DMS114 treated with DMSO at 0.1 percent for 48 hours (cell line): ENCODE measurements at regions not wholly inside any gene's neighbourhood (a gene's known extent, or its start where the extent isn't known, plus 50 kb on each side); places are given as distances from the start of the nearest gene placed in this dataset.
"Not testable (repeated sequence)": the region's sequence is repeated elsewhere in the genome, so short reads cannot be mapped to it uniquely, and the experiment has no call there.

Experiments
- DNase-seq: peaks from one replicate; lab custom pipeline; 2025; ENCODE audit not compliant: unreplicated experiment; lab: John Stamatoyannopoulos, UW

- no peak for DNase-seq
These were observed 248.1 kb upstream of the CBLB start for GRCh38 chr3:106116733-106117489.

- DNase-seq: no peak
These were observed 248.7 kb upstream of the CBLB start for GRCh38 chr3:106117490-106117858.

GRCh38 chr3:106119614-106120082 is 250.8 kb upstream of the CBLB start:
- no peak for DNase-seq

GRCh38 chr3:106120356-106120755 is 251.5 kb upstream of the CBLB start:
- DNase-seq: no peak

- no peak for DNase-seq
These were observed 252.9 kb upstream of the CBLB start for GRCh38 chr3:106121491-106122289.

- no peak for DNase-seq
These were observed 256.0 kb upstream of the CBLB start for GRCh38 chr3:106124818-106125217.

- DNase-seq: no peak
These were observed 256.5 kb upstream of the CBLB start for GRCh38 chr3:106125321-106125720.

GRCh38 chr3:106126067-106126845 is 257.4 kb upstream of the CBLB start:
- DNase-seq: no peak

- DNase-seq: no peak
These were observed 258.0 kb upstream of the CBLB start for GRCh38 chr3:106126846-106127235.

- no peak for DNase-seq
These were observed 261.1 kb upstream of the CBLB start for GRCh38 chr3:106129939-106130338.

- no peak for DNase-seq
These were observed 261.8 kb upstream of the CBLB start for GRCh38 chr3:106130384-106131198.

- DNase-seq: no peak
These were observed 266.8 kb upstream of the CBLB start for GRCh38 chr3:106135451-106136160.

GRCh38 chr3:106139826-106140225 is 271.0 kb upstream of the CBLB start:
- DNase-seq: no peak

- DNase-seq: no peak
These were observed 271.6 kb upstream of the CBLB start for GRCh38 chr3:106140431-106140830.

GRCh38 chr3:106144030-106144429 is 275.2 kb upstream of the CBLB start:
- no peak for DNase-seq

GRCh38 chr3:106148440-106149082 is 279.7 kb upstream of the CBLB start:
- DNase-seq: not testable (repeated sequence)

GRCh38 chr3:106157411-106157810 is 288.6 kb upstream of the CBLB start:
- DNase-seq: no peak

- DNase-seq: no peak
These were observed 291.6 kb upstream of the CBLB start for GRCh38 chr3:106160396-106160795.

- no peak for DNase-seq
These were observed 292.4 kb upstream of the CBLB start for GRCh38 chr3:106161246-106161645.

- DNase-seq: no peak
These were observed 298.9 kb upstream of the CBLB start for GRCh38 chr3:106167728-106168127.
